ENCODE measurements at regions not wholly inside any gene's neighbourhood (a gene's known extent, or its start where the extent isn't known, plus 50 kb on each side); places are given as distances from the start of the nearest gene placed in this dataset.

- TF ChIP-seq CTCF (IDR thresholded peaks at IDR 0.05; ENCODE audit: control extremely low read depth, extremely low read depth), result no peak
- DNase-seq (no peak), ATAC-seq (ENCODE audit: insufficient read depth, low FRiP score) (no peak)
- Histone ChIP-seq H3K9me3 (ENCODE audit: control insufficient read depth in 4 of 4, insufficient read depth in 3 of 4, low read length in 3 of 4) (peaks cover 0 to 6% (median 3%) of the 10 kb centered on the region in 4 donors), H3K27me3 (ENCODE audit: control insufficient read depth in 3 of 3, insufficient read depth in 3 of 3, low read length in 2 of 3) (no peaks in the 10 kb centered on the region), H3K36me3 (ENCODE audit: control insufficient read depth in 4 of 4, insufficient read depth in 4 of 4, low read length in 4 of 4) (no peaks in the 10 kb centered on the region), H3K4me1 (ENCODE audit: control insufficient read depth in 5 of 5, insufficient read depth in 5 of 5, low read length in 5 of 5) (no peaks in the 10 kb centered on the region), H3K9ac (ENCODE audit: insufficient read depth in 1 of 2, low read length in 2 of 2) (no peak overlapping the region), H3K4me3 (no peak overlapping the region), H3K27ac (ENCODE audit: low read depth in 1 of 2, low read length in 1 of 2) (no peak overlapping the region)
- WGBS, 2 donors, result 100% methylated on average over 1 of the region's 1 CpG
Observed at GRCh38 chr1:79271759-79272158, 265.2 kb upstream of the ADGRL4 start.

DNA sequence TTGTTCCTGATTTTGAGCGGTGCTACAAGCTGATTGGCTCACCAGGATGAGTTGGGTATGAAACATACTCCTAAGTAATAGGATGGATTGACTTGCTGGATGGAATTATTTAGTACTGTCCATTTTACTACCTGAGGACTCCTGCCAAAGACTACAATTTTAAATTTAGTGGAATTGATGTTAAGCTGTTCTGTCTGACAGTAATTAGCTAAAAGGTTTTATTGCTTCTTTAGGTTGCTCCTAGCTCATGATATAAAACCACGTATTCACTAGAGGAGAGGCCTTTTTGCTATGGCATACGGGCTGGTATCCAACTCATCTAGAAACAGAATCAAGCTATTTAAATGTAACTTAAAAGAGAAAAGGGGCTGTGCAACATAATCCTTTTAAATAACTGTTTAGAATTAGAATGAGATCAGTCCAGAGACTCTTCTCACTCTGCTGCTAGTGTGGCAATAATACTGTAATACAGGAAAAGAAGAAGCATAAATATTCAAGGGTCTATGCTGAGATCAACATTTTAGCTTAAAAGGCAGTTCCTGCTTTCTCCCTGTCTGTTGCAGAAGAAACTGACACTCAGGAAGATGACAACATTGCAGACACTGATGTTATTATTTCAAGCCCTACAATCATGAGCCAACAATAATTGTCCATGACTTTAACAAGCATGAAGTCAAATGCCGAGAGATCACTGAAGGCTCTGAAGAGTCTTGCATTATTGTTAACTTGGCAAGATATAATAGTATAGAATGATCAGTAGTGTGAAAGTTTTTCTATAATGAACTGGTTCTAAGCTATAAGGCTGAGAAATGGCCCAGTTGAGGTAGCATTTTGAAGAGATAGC is 258.7 kb upstream of the ADGRL4 start:
- no peak overlapping the region for H3K9ac ChIP-seq (ENCODE audit: insufficient read depth in 1 of 2, low read length in 2 of 2)
- no peak overlapping the region for H3K4me3 ChIP-seq
- DNase-seq, result no peak
- no peaks in the 10 kb centered on the region for H3K36me3 ChIP-seq (ENCODE audit: control insufficient read depth in 4 of 4, insufficient read depth in 4 of 4, low read length in 4 of 4)
- H3K27me3 ChIP-seq (ENCODE audit: control insufficient read depth in 3 of 3, insufficient read depth in 3 of 3, low read length in 2 of 3), result no peaks in the 10 kb centered on the region
- no peak for TF ChIP-seq CTCF (IDR thresholded peaks at IDR 0.05; ENCODE audit: control extremely low read depth, extremely low read depth)
- H3K27ac ChIP-seq (ENCODE audit: low read depth in 1 of 2, low read length in 1 of 2), result no peak overlapping the region
- H3K4me1 ChIP-seq (ENCODE audit: control insufficient read depth in 5 of 5, insufficient read depth in 5 of 5, low read length in 5 of 5), result no peaks in the 10 kb centered on the region
- 94% methylated on average over 4 of the region's 4 CpGs for WGBS, 2 donors
- ATAC-seq (ENCODE audit: insufficient read depth, low FRiP score), result no peak
- no peaks in the 10 kb centered on the region for H3K9me3 ChIP-seq (ENCODE audit: control insufficient read depth in 4 of 4, insufficient read depth in 3 of 4, low read length in 3 of 4)

GRCh38 chr1:79264285-79264684 is 257.8 kb upstream of the ADGRL4 start:
- ATAC-seq (ENCODE audit: insufficient read depth, low FRiP score) (no peak), DNase-seq (no peak)
- no peaks in the 10 kb centered on the region for H3K27me3 ChIP-seq (ENCODE audit: control insufficient read depth in 3 of 3, insufficient read depth in 3 of 3, low read length in 2 of 3)
- H3K4me3 ChIP-seq, result no peak overlapping the region
- H3K4me1 ChIP-seq (ENCODE audit: control insufficient read depth in 5 of 5, insufficient read depth in 5 of 5, low read length in 5 of 5), result no peaks in the 10 kb centered on the region
- H3K9ac ChIP-seq (ENCODE audit: insufficient read depth in 1 of 2, low read length in 2 of 2), result no peak overlapping the region
- no peak overlapping the region for H3K27ac ChIP-seq (ENCODE audit: low read depth in 1 of 2, low read length in 1 of 2)
- H3K36me3 ChIP-seq (ENCODE audit: control insufficient read depth in 4 of 4, insufficient read depth in 4 of 4, low read length in 4 of 4), result no peaks in the 10 kb centered on the region
- no peak for TF ChIP-seq CTCF (IDR thresholded peaks at IDR 0.05; ENCODE audit: control extremely low read depth, extremely low read depth)
- no peaks in the 10 kb centered on the region for H3K9me3 ChIP-seq (ENCODE audit: control insufficient read depth in 4 of 4, insufficient read depth in 3 of 4, low read length in 3 of 4)
- 52 to 63% methylated on average over 1 of the region's 1 CpG for WGBS, 2 donors

Data from lung (tissue), 11 donors.